ENCODE measurements at regions not wholly inside any gene's neighbourhood (a gene's known extent, or its start where the extent isn't known, plus 50 kb on each side); places are given as distances from the start of the nearest gene placed in this dataset.

DNA sequence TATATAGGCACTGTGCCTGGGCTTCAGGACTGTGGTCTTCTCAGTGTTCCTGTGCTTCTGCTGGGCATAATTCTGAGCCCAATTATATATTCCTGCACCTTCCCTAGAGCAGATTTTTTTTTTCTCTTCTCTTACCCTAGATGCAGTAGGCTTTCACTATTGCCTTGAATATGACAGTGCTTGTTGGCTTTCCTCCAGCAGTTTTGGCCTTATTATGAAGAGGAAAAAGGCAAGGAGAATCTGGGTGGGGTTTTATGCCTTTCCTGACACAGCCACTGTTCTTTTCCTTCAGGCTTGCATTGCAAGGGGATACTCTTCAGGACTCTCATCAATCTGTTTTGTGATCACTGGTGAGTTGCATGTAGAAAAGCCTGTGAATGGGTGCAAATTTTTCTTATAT, 221.9 kb upstream of the CELF4 start:
- Histone ChIP-seq H3K79me2 (ENCODE audit: control insufficient read depth in 1 of 2, insufficient read depth in 2 of 2, low read length in 2 of 2) (no peaks in the 10 kb centered on the region), H4K5ac (ENCODE audit: insufficient read length, low read depth, low read length) (no peak overlapping the region), H2BK5ac (ENCODE audit: low read depth, low read length) (no peak overlapping the region), H2BK12ac (ENCODE audit: low read depth, low read length) (no peak overlapping the region), H3K18ac (ENCODE audit: extremely low read depth, low read length) (no peak overlapping the region), H3K4me2 (ENCODE audit: insufficient read depth in 1 of 2, low read depth in 2 of 2, low read length in 2 of 2) (no peak overlapping the region), H3K23ac (ENCODE audit: insufficient read length) (no peak overlapping the region), H4K20me1 (replicated peaks in 1 of 2; ENCODE audit: control insufficient read depth in 1 of 2, insufficient read depth in 2 of 2, low read length in 2 of 2) (no peaks in the 10 kb centered on the region), H3K4me3 (ENCODE audit: extremely low read depth in 1 of 4, insufficient read depth in 2 of 4, low read depth in 3 of 4, low read length in 4 of 4) (no peak overlapping the region), H3K36me3 (ENCODE audit: control insufficient read depth in 2 of 4, insufficient read depth in 4 of 4, low read length in 3 of 4) (no peaks in the 10 kb centered on the region), H4K8ac (ENCODE audit: extremely low read depth, insufficient read depth, low read length) (no peak overlapping the region), H3K27ac (ENCODE audit: low read depth, low read length) (no peak overlapping the region), H3K4me1 (replicated peaks in 1 of 4; ENCODE audit: control insufficient read depth in 3 of 4, insufficient read depth in 4 of 4, low read length in 3 of 4) (no peaks in the 10 kb centered on the region), H3K23me2 (ENCODE audit: low read depth, low read length) (no peaks in the 10 kb centered on the region), H3K9ac (replicated peaks in 1 of 4; ENCODE audit: extremely low read depth in 1 of 4, low read depth in 3 of 4, low read length in 3 of 4) (no peak overlapping the region), H3K27me3 (replicated peaks in 1 of 4; ENCODE audit: control insufficient read depth in 3 of 4, extremely low read depth in 1 of 4, insufficient read depth in 3 of 4, low read length in 3 of 4) (no peaks in the 10 kb centered on the region), H2AK5ac (ENCODE audit: low read depth, low read length) (no peak overlapping the region), H3K14ac (ENCODE audit: insufficient read length) (no peak overlapping the region), H2AFZ (ENCODE audit: low read length) (no peak overlapping the region), H2BK15ac (ENCODE audit: low read length) (no peak overlapping the region), H3K56ac (replicated peaks; ENCODE audit: insufficient read length, low read depth, low read length) (no peak overlapping the region), H4K91ac (replicated peaks; ENCODE audit: insufficient read length, low read length) (no peak overlapping the region), H3K9me3 (ENCODE audit: insufficient read depth in 2 of 2, low read depth in 1 of 2, low read length in 1 of 2) (no peaks in the 10 kb centered on the region), H2BK20ac (ENCODE audit: low read length) (no peak overlapping the region), H2BK120ac (replicated peaks; ENCODE audit: low read depth, low read length) (no peak overlapping the region), H3K4ac (replicated peaks; ENCODE audit: insufficient read length, low read depth, low read length) (no peak overlapping the region), H3K79me1 (ENCODE audit: low read depth, low read length) (no peaks in the 10 kb centered on the region)
- FAIRE-seq (no peak), DNase-seq (ENCODE audit: low read depth in 1 of 2, low spot score in 2 of 2) (no peak)
- POLR2A ChIA-PET (ENCODE audit: partially characterized antibody) = no interaction called here
- no peak for TF ChIP-seq TAF7 (optimal IDR thresholded peaks at IDR 0.05; ENCODE audit: borderline replicate concordance, low read depth, low read length)
- TF ChIP-seq CTCF (IDR thresholded peaks at IDR 0.05; ENCODE audit: control extremely low read depth in 1 of 3, insufficient read depth in 1 of 3, low read depth in 1 of 3, low read length in 3 of 3) = no peak
- CTCF ChIA-PET (ENCODE audit: partially characterized antibody) = interaction anchor here (0.8 to 2.4 kb wide), 2 partner anchors 8 to 1592 kb away, joined by 3 to 9 read pairs; no protein-coding TSS in a partner anchor

Data from H1 (cell line).